T-cell (primary cell): ENCODE measurements at regions not wholly inside any gene's neighbourhood (a gene's known extent, or its start where the extent isn't known, plus 50 kb on each side); places are given as distances from the start of the nearest gene placed in this dataset.
A peak's percentile ranks its signal among the peaks of the same experiment; 100 is the strongest.
"Not testable (repeated sequence)": the region's sequence is repeated elsewhere in the genome, so short reads cannot be mapped to it uniquely, and the experiment has no call there.

ENCODE experiments used
- ATAC-seq, 4 experiments: fragments of 200-7000 bp in 3 of 4; fragments of 150-1000 bp in 1 of 4; cut with Tn5 transposase; replicated peaks in 1 of 4; 1 replicate in 3 of 4; 2 replicates in 1 of 4; pipeline ENCODE4 v1.10.0; 2021; ENCODE audit warnings: moderate library complexity in 3 of 4, mild to moderate bottlenecking in 2 of 4, moderate number of reproducible peaks in 1 of 4
- CTCF ChIA-PET, 2 donors: fragments of 300-600 bp; sonication (Branson Sonifier 250); formaldehyde crosslinking; loops; one replicate each; lab custom pipeline; 2022; ENCODE audit warnings: antibody characterized with exemption in 2 of 2; lab: Charles Lee
- POLR2A ChIA-PET, 2 donors: fragments of 300-600 bp; sonication (Branson Sonifier 250); formaldehyde crosslinking; loops; one replicate each; lab custom pipeline; 2022; ENCODE audit warnings: antibody characterized with exemption in 2 of 2; lab: Charles Lee
- DNase-seq, 35 experiments: peaks; one replicate each; pipeline versions ENCODE4 v3.0.0 to v3.0.0-alpha.2; 2013 to 2023
- H3K27ac ChIP-seq: one replicate; pipeline ENCODE4 v1.5.1; 2013; ENCODE audit warnings: low read length
- H3K27me3 ChIP-seq, 2 experiments: replicated peaks in 1 of 2; 1 replicate in 1 of 2; 2 replicates in 1 of 2; pipeline versions ENCODE4 v1.6.1 to v1.7.0; 2013; ENCODE audit warnings: low read length in 1 of 2, mixed read lengths in 1 of 2; ENCODE audit not compliant: control insufficient read depth in 2 of 2, insufficient read depth in 2 of 2; ENCODE audit errors: extremely low read depth in 1 of 2
- H3K36me3 ChIP-seq, 2 donors: 1 replicate in 1 of 2; 2 replicates in 1 of 2; pipeline versions ENCODE4 v1.6.1 to v1.7.0; 2013; ENCODE audit warnings: low read length in 1 of 2; ENCODE audit not compliant: control insufficient read depth in 2 of 2, insufficient read depth in 1 of 2; ENCODE audit errors: extremely low read depth in 1 of 2
- H3K4me1 ChIP-seq, 2 experiments: 1 replicate in 1 of 2; 2 replicates in 1 of 2; pipeline versions ENCODE4 v1.6.1 to v1.7.0; 2013; ENCODE audit warnings: low read length in 2 of 2, mixed read lengths in 1 of 2; ENCODE audit not compliant: insufficient read depth in 2 of 2, control insufficient read depth in 1 of 2; ENCODE audit errors: extremely low read depth in 1 of 2
- H3K4me3 ChIP-seq, 2 donors: 1 replicate in 1 of 2; 2 replicates in 1 of 2; pipeline versions ENCODE4 v1.5.1 to v1.7.0; 2013; ENCODE audit warnings: mild to moderate bottlenecking in 2 of 2, low read length in 1 of 2, moderate library complexity in 1 of 2; ENCODE audit not compliant: control insufficient read depth in 1 of 2; ENCODE audit errors: extremely low read depth in 1 of 2
- H3K9me3 ChIP-seq: 2 replicates; pipeline ENCODE4 v1.7.0; 2013
- H3K27ac Mint-ChIP-seq, 2 donors: one replicate each; pipeline ENCODE4 v1.8.0; 2020 to 2021; ENCODE audit warnings: mild to moderate bottlenecking in 2 of 2, mixed read lengths in 2 of 2
- H3K27me3 Mint-ChIP-seq, 2 donors: one replicate each; pipeline ENCODE4 v1.8.0; 2021 to 2022; ENCODE audit warnings: mixed read lengths in 2 of 2
- H3K36me3 Mint-ChIP-seq: one replicate; pipeline ENCODE4 v1.8.0; 2021; ENCODE audit warnings: mixed read lengths
- H3K4me1 Mint-ChIP-seq, 3 donors: one replicate each; pipeline ENCODE4 v1.8.0; 2020 to 2022; ENCODE audit warnings: mixed read lengths in 3 of 3, mild to moderate bottlenecking in 1 of 3
- H3K4me3 Mint-ChIP-seq, 3 donors: one replicate each; pipeline ENCODE4 v1.8.0; 2020 to 2022; ENCODE audit warnings: mild to moderate bottlenecking in 3 of 3, mixed read lengths in 3 of 3, moderate library complexity in 3 of 3
- H3K9me3 Mint-ChIP-seq, 3 donors: one replicate each; pipeline ENCODE4 v1.8.0; 2020 to 2022; ENCODE audit warnings: mixed read lengths in 3 of 3
- WGBS: methylation state at CpG from one replicate; pipeline ENCODE4 v1.1.5; 2013; ENCODE audit warnings: missing lambda C conversion rate; ENCODE audit not compliant: insufficient coverage; 5-methylcytosine and 5-hydroxymethylcytosine counted together

DNA sequence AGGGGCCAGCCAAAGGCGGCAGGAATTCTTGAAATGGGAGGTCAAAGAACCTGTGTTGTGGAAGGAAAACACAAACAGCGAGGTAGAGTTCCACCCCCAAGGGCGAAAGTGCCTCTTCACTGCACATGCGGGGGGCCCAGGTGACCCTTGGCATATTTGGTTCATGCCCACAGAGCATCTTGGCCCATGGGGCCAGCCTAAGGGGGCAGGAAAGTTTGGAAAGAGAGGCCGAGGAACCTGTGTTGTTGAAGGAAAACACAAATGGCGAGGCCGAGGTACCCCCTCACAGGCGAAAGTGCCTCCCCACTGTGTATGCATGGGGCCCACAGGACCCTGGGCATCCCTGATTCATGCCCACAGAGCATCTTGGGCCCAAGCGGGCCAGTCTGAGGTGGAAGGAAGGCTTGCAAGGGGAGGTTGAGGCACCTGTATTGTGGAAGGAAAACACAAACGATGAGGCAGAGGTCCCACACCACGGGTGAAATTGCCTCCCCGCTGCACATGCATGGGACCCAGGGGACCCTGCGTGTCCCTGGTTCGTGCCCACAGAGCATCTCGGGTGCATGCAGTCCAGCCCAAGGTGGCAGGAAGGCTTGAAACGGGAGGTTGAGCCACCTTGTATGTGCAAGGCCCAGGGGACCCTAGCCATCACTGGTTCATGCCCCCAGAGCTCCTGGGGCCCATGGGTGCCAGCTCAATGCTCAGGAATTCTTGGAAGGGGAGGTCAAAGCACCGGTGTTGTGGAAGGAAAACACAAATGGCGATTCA lies 384.1 kb downstream of the ALG10 start:
- Mint-ChIP-seq H3K36me3 (no peaks in the 10 kb centered on the region), H3K27ac (no peak overlapping the region), H3K4me3 (no peak overlapping the region), H3K27me3 (no peaks in the 10 kb centered on the region), H3K9me3 (peaks cover 13 to 56% (median 35%) of the 10 kb centered on the region in 3 donors), H3K4me1 (no peaks in the 10 kb centered on the region)
- Histone ChIP-seq H3K4me3 (no peak overlapping the region), H3K4me1 (no peaks in the 10 kb centered on the region), H3K9me3 (peaks cover 3% of the 10 kb centered on the region), H3K36me3 (no peaks in the 10 kb centered on the region), H3K27me3 (no peaks in the 10 kb centered on the region), H3K27ac (no peak overlapping the region)
- 72% methylated on average over 15 of the region's 18 CpGs for WGBS
- no peak for ATAC-seq
- POLR2A ChIA-PET, result no interaction called here
- CTCF ChIA-PET, result no interaction called here
- DNase-seq, result peak in 6 of 35 experiments; percentile 0 to 18 (median 0)

DNA sequence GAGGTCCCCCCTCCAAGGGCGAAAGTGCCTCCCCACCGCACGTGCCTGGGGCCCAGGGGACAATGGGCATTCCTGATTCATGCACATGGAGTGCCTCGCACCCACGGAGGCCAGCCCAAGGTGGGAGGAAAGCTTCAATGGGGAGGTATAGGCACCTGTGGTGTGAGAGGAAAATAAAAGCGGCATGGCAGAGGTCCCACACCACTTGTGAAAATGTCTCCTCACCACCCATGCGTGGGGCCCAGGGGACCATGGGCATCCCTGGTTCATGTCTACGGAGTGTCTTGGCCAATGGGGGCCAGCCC lies 384.7 kb downstream of the ALG10 start:
- Mint-ChIP-seq H3K9me3 (peaks cover 13 to 58% (median 38%) of the 10 kb centered on the region in 3 donors), H3K27ac (no peak overlapping the region), H3K4me1 (no peaks in the 10 kb centered on the region), H3K36me3 (no peaks in the 10 kb centered on the region), H3K27me3 (no peaks in the 10 kb centered on the region), H3K4me3 (no peak overlapping the region)
- Histone ChIP-seq H3K27ac (no peak overlapping the region), H3K9me3 (peaks cover 3% of the 10 kb centered on the region), H3K36me3 (no peaks in the 10 kb centered on the region), H3K27me3 (no peaks in the 10 kb centered on the region), H3K4me1 (no peaks in the 10 kb centered on the region), H3K4me3 (no peak overlapping the region)
- ChIA-PET CTCF (no interaction called here), POLR2A (no interaction called here)
- ATAC-seq, result no peak
- 93% methylated on average over 3 of the region's 8 CpGs for WGBS
- peak in 4 of 35 experiments; percentile 1 to 4 (median 2) for DNase-seq

DNA sequence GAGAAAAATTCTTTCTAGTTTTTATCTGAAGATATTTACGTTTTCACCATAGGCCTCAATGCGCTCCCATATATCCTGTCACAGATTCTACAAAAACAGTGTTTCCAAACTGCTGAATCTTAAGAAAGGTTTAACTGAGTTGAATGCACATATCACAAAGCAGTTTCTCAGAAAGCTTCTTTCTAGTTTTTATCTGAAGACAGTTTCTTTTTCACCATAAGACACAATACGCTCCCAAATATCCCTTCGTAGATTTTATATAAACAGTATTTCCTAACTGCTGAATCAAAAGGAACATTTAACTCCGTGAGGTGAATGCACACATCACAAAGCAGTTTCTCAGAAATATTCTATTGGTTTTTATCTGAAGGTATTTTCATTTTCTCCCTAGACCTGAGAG lies 385.5 kb downstream of the ALG10 start:
- Mint-ChIP-seq H3K27ac (no peak overlapping the region), H3K4me1 (no peaks in the 10 kb centered on the region), H3K4me3 (no peak overlapping the region), H3K27me3 (no peaks in the 10 kb centered on the region), H3K9me3 (peaks cover 13 to 60% (median 33%) of the 10 kb centered on the region in 3 donors), H3K36me3 (no peaks in the 10 kb centered on the region)
- POLR2A ChIA-PET, result no interaction called here
- WGBS, result no CpG with 5 or more reads among the region's 5 CpGs
- ATAC-seq (no peak), DNase-seq (no peak)
- Histone ChIP-seq H3K36me3 (no peaks in the 10 kb centered on the region), H3K4me3 (no peak overlapping the region), H3K9me3 (peaks cover 5% of the 10 kb centered on the region), H3K4me1 (no peaks in the 10 kb centered on the region), H3K27ac (no peak overlapping the region), H3K27me3 (no peaks in the 10 kb centered on the region)
- CTCF ChIA-PET, result no interaction called here

DNA sequence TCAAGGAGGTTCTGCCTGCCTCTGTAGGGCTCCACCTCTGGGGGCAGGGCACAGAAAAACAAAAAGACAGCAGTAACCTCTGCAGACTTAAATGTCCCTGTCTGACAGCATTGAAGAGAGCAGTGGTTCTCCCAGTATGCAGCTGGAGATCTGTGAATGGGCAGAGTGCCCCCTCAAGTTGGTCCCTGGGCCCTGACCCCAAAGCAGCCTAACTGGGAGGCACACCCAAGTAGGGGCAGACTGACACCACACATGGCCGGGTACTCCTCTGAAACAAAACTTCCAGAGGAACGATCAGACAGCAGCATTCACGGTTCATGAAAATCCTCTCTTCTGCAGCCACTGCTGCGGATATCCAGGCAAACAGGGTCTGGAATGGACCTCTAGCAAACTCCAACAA lies 409.2 kb downstream of the ALG10 start:
- H3K27me3 Mint-ChIP-seq, H3K36me3 ChIP-seq, POLR2A ChIA-PET, H3K27ac ChIP-seq, CTCF ChIA-PET, H3K27me3 ChIP-seq, H3K4me3 Mint-ChIP-seq, DNase-seq, H3K4me1 Mint-ChIP-seq, H3K27ac Mint-ChIP-seq, H3K4me1 ChIP-seq, H3K36me3 Mint-ChIP-seq, H3K4me3 ChIP-seq, ATAC-seq, H3K9me3 ChIP-seq: not testable (repeated sequence)
- peaks cover 14 to 33% (median 18%) of the 10 kb centered on the region in 3 donors for H3K9me3 Mint-ChIP-seq
- whole genome bisulfite sequencing, result 100% methylated on average over 1 of the region's 4 CpGs
